DOHH2 (cell line): ENCODE measurements at regions not wholly inside any gene's neighbourhood (a gene's known extent, or its start where the extent isn't known, plus 50 kb on each side); places are given as distances from the start of the nearest gene placed in this dataset.

Experiments used
- H3F3A ChIP-seq: fragments of 200-600 bp; sonication (generic), shearing (Covaris generic); 2 replicates; pipeline ENCODE4 v1.6.0; 2016; ENCODE audit warnings: antibody characterized with exemption, mild to moderate bottlenecking; ENCODE audit not compliant: control insufficient read depth, insufficient read depth
- H3K27ac ChIP-seq: fragments of 200-600 bp; sonication (generic); 2 replicates; pipeline ENCODE4 v1.5.1; 2014; ENCODE audit warnings: low read depth, mild to moderate bottlenecking, low read length, moderate library complexity
- H3K27me3 ChIP-seq: fragments of 200-600 bp; sonication (generic); 2 replicates; pipeline ENCODE4 v1.6.1; 2014; ENCODE audit warnings: mild to moderate bottlenecking, low read length, mixed read lengths; ENCODE audit not compliant: control insufficient read depth
- H3K36me3 ChIP-seq: fragments of 200-600 bp; sonication (generic); 2 replicates; pipeline ENCODE4 v1.6.1; 2014; ENCODE audit warnings: mild to moderate bottlenecking, low read length, moderate library complexity, mixed read lengths; ENCODE audit not compliant: control insufficient read depth
- H3K4me1 ChIP-seq: fragments of 200-600 bp; sonication (generic); 2 replicates; pipeline ENCODE4 v1.6.1; 2014; ENCODE audit warnings: mild to moderate bottlenecking, low read length, mixed read lengths; ENCODE audit not compliant: control insufficient read depth
- H3K4me2 ChIP-seq: fragments of 200-600 bp; sonication (generic); 2 replicates; pipeline ENCODE4 v1.6.0; 2014; ENCODE audit warnings: mild to moderate bottlenecking, low read length, moderate library complexity
- H3K4me3 ChIP-seq: fragments of 200-600 bp; sonication (generic); 2 replicates; pipeline ENCODE4 v1.5.1; 2014; ENCODE audit warnings: mild to moderate bottlenecking, low read length, mixed read lengths
- H3K79me2 ChIP-seq: fragments of 200-600 bp; sonication (generic); 2 replicates; pipeline ENCODE4 v1.6.1; 2014; ENCODE audit warnings: mild to moderate bottlenecking, low read length, mixed read lengths; ENCODE audit not compliant: control insufficient read depth
- H3K9me2 ChIP-seq: fragments of 200-600 bp; sonication (generic); replicated peaks from 2 replicates; pipeline ENCODE4 v1.6.1; 2014; ENCODE audit warnings: mild to moderate bottlenecking, low read length, mixed read lengths; ENCODE audit not compliant: control insufficient read depth
- H3K9me3 ChIP-seq: fragments of 200-600 bp; sonication (generic); 2 replicates; pipeline ENCODE4 v1.6.1; 2014; ENCODE audit warnings: antibody characterized with exemption, low read length, mixed read lengths; ENCODE audit not compliant: control insufficient read depth, insufficient read depth
- H4K20me1 ChIP-seq: fragments of 200-600 bp; sonication (generic); 2 replicates; pipeline ENCODE4 v1.6.0; 2014; ENCODE audit warnings: low read depth, mild to moderate bottlenecking, antibody characterized with exemption, low read length, moderate library complexity; ENCODE audit not compliant: control insufficient read depth, insufficient read depth
- EZH2phosphoT487 ChIP-seq: fragments of 200-600 bp; sonication (generic); IDR thresholded peaks from 2 replicates; pipeline ENCODE4 v1.6.1; 2017; ENCODE audit warnings: borderline replicate concordance, mild to moderate bottlenecking, antibody characterized with exemption, low read length, moderate library complexity, mixed read lengths
- TF ChIP-seq, protein P1 (sequence below): fragments of 200-600 bp; sonication (generic); IDR thresholded peaks from one replicate; pipeline ENCODE4 v1.5.1; 2014; ENCODE audit warnings: antibody characterized with exemption, mild to moderate bottlenecking, low read depth, low read length; ENCODE audit not compliant: poor library complexity, severe bottlenecking

DNA sequence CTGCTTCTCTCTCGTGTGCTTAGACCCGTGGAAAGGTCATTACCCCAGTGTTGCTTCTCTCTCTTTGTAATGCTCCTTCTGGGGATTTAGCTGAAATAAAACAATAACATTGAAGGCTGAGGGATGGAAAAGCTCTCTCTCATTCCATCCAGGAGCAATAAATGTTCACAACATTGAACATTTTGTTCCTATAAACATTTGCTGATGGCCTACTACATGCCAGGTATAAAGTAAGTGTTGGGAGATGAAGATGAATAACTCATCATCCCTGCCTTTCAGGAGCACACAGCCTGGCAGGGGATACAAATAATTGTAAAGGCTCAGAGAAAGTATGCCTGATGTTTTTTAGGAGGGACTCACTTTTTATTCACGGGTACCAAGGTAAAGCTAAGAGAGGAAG lies 158.1 kb downstream of the KDR start:
- Histone ChIP-seq H3K9me3 (no peaks in the 10 kb centered on the region), H3K4me1 (no peaks in the 10 kb centered on the region), H3K36me3 (no peaks in the 10 kb centered on the region), H3K9me2 (no peaks in the 10 kb centered on the region), H3F3A (no peaks in the 10 kb centered on the region), H3K79me2 (no peaks in the 10 kb centered on the region), H3K4me2 (no peak overlapping the region), H3K27me3 (no peaks in the 10 kb centered on the region), H4K20me1 (no peaks in the 10 kb centered on the region), H3K4me3 (no peak overlapping the region), H3K27ac (no peak overlapping the region)
- TF ChIP-seq EZH2phosphoT487, result no peak
- TF ChIP-seq, protein P1, sequence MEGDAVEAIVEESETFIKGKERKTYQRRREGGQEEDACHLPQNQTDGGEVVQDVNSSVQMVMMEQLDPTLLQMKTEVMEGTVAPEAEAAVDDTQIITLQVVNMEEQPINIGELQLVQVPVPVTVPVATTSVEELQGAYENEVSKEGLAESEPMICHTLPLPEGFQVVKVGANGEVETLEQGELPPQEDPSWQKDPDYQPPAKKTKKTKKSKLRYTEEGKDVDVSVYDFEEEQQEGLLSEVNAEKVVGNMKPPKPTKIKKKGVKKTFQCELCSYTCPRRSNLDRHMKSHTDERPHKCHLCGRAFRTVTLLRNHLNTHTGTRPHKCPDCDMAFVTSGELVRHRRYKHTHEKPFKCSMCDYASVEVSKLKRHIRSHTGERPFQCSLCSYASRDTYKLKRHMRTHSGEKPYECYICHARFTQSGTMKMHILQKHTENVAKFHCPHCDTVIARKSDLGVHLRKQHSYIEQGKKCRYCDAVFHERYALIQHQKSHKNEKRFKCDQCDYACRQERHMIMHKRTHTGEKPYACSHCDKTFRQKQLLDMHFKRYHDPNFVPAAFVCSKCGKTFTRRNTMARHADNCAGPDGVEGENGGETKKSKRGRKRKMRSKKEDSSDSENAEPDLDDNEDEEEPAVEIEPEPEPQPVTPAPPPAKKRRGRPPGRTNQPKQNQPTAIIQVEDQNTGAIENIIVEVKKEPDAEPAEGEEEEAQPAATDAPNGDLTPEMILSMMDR, result no peak

DNA sequence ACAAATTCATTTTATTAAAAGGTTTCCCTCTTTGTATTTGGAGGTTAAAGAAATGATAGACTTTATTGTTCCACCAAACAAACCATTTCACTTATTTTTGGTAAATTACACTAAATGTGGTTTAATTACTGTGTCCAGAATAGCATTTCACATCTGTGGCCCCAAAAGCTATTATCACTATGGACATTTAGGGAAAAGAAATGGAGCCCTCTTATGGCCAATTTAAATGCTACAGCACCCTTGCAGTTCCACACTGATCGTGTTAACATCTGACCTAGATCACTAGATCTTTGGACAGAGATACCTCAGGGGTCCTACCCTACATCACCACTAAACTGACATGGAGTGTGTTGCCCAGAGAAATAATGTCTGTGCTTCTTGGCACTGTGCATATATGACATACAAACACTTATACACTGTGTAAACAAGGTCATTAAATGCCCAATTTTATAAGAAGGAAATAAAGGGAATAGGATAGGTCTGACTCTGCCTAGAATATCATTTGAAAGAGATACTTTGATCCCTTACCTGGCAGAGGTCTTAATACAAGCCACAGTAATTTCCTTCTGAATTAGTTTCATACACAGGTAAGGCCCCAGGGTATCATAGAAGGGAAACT lies 163.9 kb downstream of the KDR start:
- no peaks in the 10 kb centered on the region for H3K79me2 ChIP-seq
- H3K27me3 ChIP-seq, result peaks cover 2% of the 10 kb centered on the region; the same call in 1 of the 2 replicates
- no peaks in the 10 kb centered on the region for H3K9me3 ChIP-seq
- H3K4me3 ChIP-seq, result no peak overlapping the region
- TF ChIP-seq, protein P1, result peak; percentile 66
- no peak for TF ChIP-seq EZH2phosphoT487
- H3K4me2 ChIP-seq, result no peak overlapping the region
- H3K4me1 ChIP-seq, result no peaks in the 10 kb centered on the region
- no peaks in the 10 kb centered on the region for H4K20me1 ChIP-seq
- no peaks in the 10 kb centered on the region for H3K9me2 ChIP-seq
- H3F3A ChIP-seq, result no peaks in the 10 kb centered on the region
- no peak overlapping the region for H3K27ac ChIP-seq
- H3K36me3 ChIP-seq, result no peaks in the 10 kb centered on the region

DNA sequence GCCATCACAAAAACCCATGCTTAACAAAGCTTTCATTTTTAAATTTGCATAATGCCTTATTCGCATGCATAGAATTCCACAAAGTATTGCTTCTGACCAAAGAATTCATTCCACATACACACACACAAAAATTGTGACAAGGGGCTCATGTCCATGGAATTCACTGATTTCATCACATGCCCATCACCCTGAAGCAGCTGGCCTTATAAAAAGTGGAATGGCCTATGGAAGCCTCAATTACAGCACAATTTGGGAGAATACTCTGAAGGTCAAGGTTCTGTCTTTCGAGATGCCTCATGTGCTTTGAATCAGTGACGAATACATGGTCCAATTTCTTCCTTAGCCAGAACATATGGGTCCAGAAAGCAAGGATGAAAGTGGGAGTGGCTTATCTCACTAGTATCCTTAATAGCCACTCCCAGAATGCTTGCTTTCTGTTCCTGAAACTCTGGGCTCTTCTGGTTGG lies 165.7 kb downstream of the KDR start:
- no peak overlapping the region for H3K4me2 ChIP-seq
- no peaks in the 10 kb centered on the region for H4K20me1 ChIP-seq
- H3K27ac ChIP-seq, result no peak overlapping the region
- TF ChIP-seq EZH2phosphoT487, result no peak
- TF ChIP-seq, protein P1, result no peak
- no peaks in the 10 kb centered on the region for H3K9me2 ChIP-seq
- H3K36me3 ChIP-seq, result no peaks in the 10 kb centered on the region
- no peak overlapping the region for H3K4me3 ChIP-seq
- H3K79me2 ChIP-seq, result no peaks in the 10 kb centered on the region
- H3K4me1 ChIP-seq, result no peaks in the 10 kb centered on the region
- H3K27me3 ChIP-seq, result peaks cover 2% of the 10 kb centered on the region; the same call in 1 of the 2 replicates
- no peaks in the 10 kb centered on the region for H3F3A ChIP-seq
- H3K9me3 ChIP-seq, result no peaks in the 10 kb centered on the region
